Mesothelial cell of epicardium (in vitro differentiated cells): ENCODE measurements at regions not wholly inside any gene's neighbourhood (a gene's known extent, or its start where the extent isn't known, plus 50 kb on each side); places are given as distances from the start of the nearest gene placed in this dataset.

ENCODE experiments used
- DNase-seq, 2 experiments: peaks; one replicate each; pipeline ENCODE4 v3.0.0; 2021; ENCODE audit warnings: low spot score in 2 of 2; ENCODE audit not compliant: unreplicated experiment in 2 of 2
- H3K27ac Mint-ChIP-seq: 2 replicates; pipeline ENCODE4 v1.8.0; 2021; ENCODE audit warnings: mixed read lengths
- H3K27me3 Mint-ChIP-seq: 2 replicates; pipeline ENCODE4 v1.8.0; 2021; ENCODE audit warnings: low read depth, mixed read lengths
- H3K36me3 Mint-ChIP-seq: 2 replicates; pipeline ENCODE4 v1.8.0; 2021; ENCODE audit warnings: mixed read lengths
- H3K4me1 Mint-ChIP-seq: 2 replicates; pipeline ENCODE4 v1.8.0; 2021; ENCODE audit warnings: mixed read lengths
- H3K4me3 Mint-ChIP-seq: 2 replicates; pipeline ENCODE4 v1.8.0; 2021; ENCODE audit warnings: mild to moderate bottlenecking, moderate library complexity, mixed read lengths
- H3K9me3 Mint-ChIP-seq: 2 replicates; pipeline ENCODE4 v1.8.0; 2021; ENCODE audit warnings: mixed read lengths
- CTCF ChIP-seq: fragments of 200-600 bp; sonication (generic); IDR thresholded peaks from one replicate; pipeline ENCODE4 v1.5.0; 2021; ENCODE audit warnings: antibody characterized with exemption; ENCODE audit not compliant: unreplicated experiment

- H3K27ac Mint-ChIP-seq: no peak overlapping the region
- no peak overlapping the region for H3K4me3 Mint-ChIP-seq
- no peaks in the 10 kb centered on the region for H3K4me1 Mint-ChIP-seq
- H3K36me3 Mint-ChIP-seq: peaks cover 7% of the 10 kb centered on the region
- DNase-seq: no peak
- TF ChIP-seq CTCF: no peak
- no peaks in the 10 kb centered on the region for H3K27me3 Mint-ChIP-seq
- peaks cover 21% of the 10 kb centered on the region for H3K9me3 Mint-ChIP-seq
These were observed 270.2 kb upstream of the THBS1 start for GRCh38 chr15:39310633-39311032.

GRCh38 chr15:39312984-39313383, 267.9 kb upstream of the THBS1 start:
- Mint-ChIP-seq H3K36me3 (no peaks in the 10 kb centered on the region), H3K27ac (no peak overlapping the region), H3K9me3 (peaks cover 9% of the 10 kb centered on the region), H3K4me3 (no peak overlapping the region), H3K4me1 (peaks cover 3% of the 10 kb centered on the region), H3K27me3 (no peaks in the 10 kb centered on the region)
- DNase-seq: no peak
- TF ChIP-seq CTCF: no peak

- Mint-ChIP-seq H3K27me3 (no peaks in the 10 kb centered on the region), H3K4me1 (peaks cover 6% of the 10 kb centered on the region), H3K9me3 (peaks cover 4% of the 10 kb centered on the region), H3K36me3 (no peaks in the 10 kb centered on the region), H3K4me3 (no peak overlapping the region), H3K27ac (no peak overlapping the region)
- TF ChIP-seq CTCF: no peak
- no peak for DNase-seq
These were observed 267.4 kb upstream of the THBS1 start for GRCh38 chr15:39313467-39313866.

- Mint-ChIP-seq H3K36me3 (no peaks in the 10 kb centered on the region), H3K9me3 (peaks cover 4% of the 10 kb centered on the region), H3K27ac (no peak overlapping the region), H3K4me3 (no peak overlapping the region), H3K4me1 (peaks cover 6% of the 10 kb centered on the region), H3K27me3 (no peaks in the 10 kb centered on the region)
- no peak for DNase-seq
- TF ChIP-seq CTCF: no peak
These were observed 267.0 kb upstream of the THBS1 start for GRCh38 chr15:39313881-39314280.

GRCh38 chr15:39315206-39315850, 265.6 kb upstream of the THBS1 start:
- H3K4me3 Mint-ChIP-seq: no peak overlapping the region
- no peak overlapping the region for H3K27ac Mint-ChIP-seq
- peaks cover 5% of the 10 kb centered on the region for H3K9me3 Mint-ChIP-seq
- H3K4me1 Mint-ChIP-seq: peaks cover 6% of the 10 kb centered on the region
- H3K27me3 Mint-ChIP-seq: no peaks in the 10 kb centered on the region
- DNase-seq: no peak
- no peak for TF ChIP-seq CTCF
- H3K36me3 Mint-ChIP-seq: peaks cover 1% of the 10 kb centered on the region

- no peaks in the 10 kb centered on the region for H3K27me3 Mint-ChIP-seq
- DNase-seq: no peak
- peaks cover 4% of the 10 kb centered on the region for H3K36me3 Mint-ChIP-seq
- TF ChIP-seq CTCF: no peak
- H3K4me1 Mint-ChIP-seq: peaks cover 6% of the 10 kb centered on the region
- peaks cover 17% of the 10 kb centered on the region for H3K9me3 Mint-ChIP-seq
- H3K4me3 Mint-ChIP-seq: no peak overlapping the region
- no peak overlapping the region for H3K27ac Mint-ChIP-seq
These were observed 263.7 kb upstream of the THBS1 start for GRCh38 chr15:39317225-39317624.
